Sigmoid colon (tissue), 6 donors: ENCODE measurements at regions not wholly inside any gene's neighbourhood (a gene's known extent, or its start where the extent isn't known, plus 50 kb on each side); places are given as distances from the start of the nearest gene placed in this dataset.
A peak's percentile ranks its signal among the peaks of the same experiment; 100 is the strongest.

Source experiments
- DNase-seq: peaks from one replicate; pipeline ENCODE4 v3.0.0-alpha.2; 2019
- H3K27ac ChIP-seq, 4 donors: fragments of 200-600 bp; sonication (generic); one replicate each; pipeline ENCODE4 v1.5.1; 2016 to 2019; ENCODE audit warnings: mild to moderate bottlenecking in 1 of 4
- H3K27me3 ChIP-seq, 3 donors: fragments of 200-600 bp; sonication (generic); one replicate each; pipeline ENCODE4 v1.5.1; 2019; ENCODE audit warnings: mild to moderate bottlenecking in 1 of 3
- H3K36me3 ChIP-seq, 4 donors: fragments of 200-600 bp; sonication (generic); one replicate each; pipeline ENCODE4 v1.5.1; 2016 to 2019
- H3K4me1 ChIP-seq, 4 donors: fragments of 200-600 bp; sonication (generic); one replicate each; pipeline ENCODE4 v1.5.1; 2017 to 2019
- H3K4me3 ChIP-seq, 4 donors: fragments of 200-600 bp; sonication (generic); one replicate each; pipeline ENCODE4 v1.5.1; 2017 to 2019; ENCODE audit warnings: mild to moderate bottlenecking in 2 of 4, moderate library complexity in 1 of 4
- H3K9me3 ChIP-seq, 4 donors: fragments of 200-600 bp in 3 of 4; sonication (generic) in 3 of 4; one replicate each; pipeline versions ENCODE4 v1.5.1 to v1.6.1; 2013 to 2019
- EP300 ChIP-seq, 4 donors: sonication (generic); formaldehyde crosslinking; IDR thresholded peaks; one replicate each; pipeline ENCODE4 v1.6.1; 2017; ENCODE audit warnings: antibody characterized with exemption in 4 of 4
- POLR2A ChIP-seq, 2 donors: fragments of 450-650 bp; IDR thresholded peaks; one replicate each; pipeline ENCODE4 v1.6.1; 2016; ENCODE audit warnings: antibody characterized with exemption in 2 of 2, mild to moderate bottlenecking in 2 of 2, moderate library complexity in 2 of 2
- POLR2AphosphoS5 ChIP-seq, 4 donors: sonication (generic); formaldehyde crosslinking; IDR thresholded peaks; one replicate each; pipeline ENCODE4 v1.6.1; 2017; ENCODE audit warnings: antibody characterized with exemption in 4 of 4
- WGBS, 2 donors: extraction: QIAGEN DNeasy Blood & Tissue Kit; methylation state at CpG; one replicate each; pipeline ENCODE4 v1.1.7; 2013; 5-methylcytosine and 5-hydroxymethylcytosine counted together
- intact Hi-C: fragments of 100-400 bp; cut with DNase I; formaldehyde crosslinking; loops from one replicate; pipeline ENCODE4 v1.15.1; 2023
- TF ChIP-seq, protein P1 (sequence below), 4 experiments: fragments of 450-650 bp in 3 of 4; fragments of 200-600 bp in 1 of 4; IDR thresholded peaks; one replicate each; pipeline ENCODE4 v1.5.1; 2016 to 2019; ENCODE audit warnings: antibody characterized with exemption in 4 of 4, mild to moderate bottlenecking in 3 of 4, moderate library complexity in 2 of 4
- donor health status: healthy with polysubstance abuse.
- donor health status: healthy.

DNA sequence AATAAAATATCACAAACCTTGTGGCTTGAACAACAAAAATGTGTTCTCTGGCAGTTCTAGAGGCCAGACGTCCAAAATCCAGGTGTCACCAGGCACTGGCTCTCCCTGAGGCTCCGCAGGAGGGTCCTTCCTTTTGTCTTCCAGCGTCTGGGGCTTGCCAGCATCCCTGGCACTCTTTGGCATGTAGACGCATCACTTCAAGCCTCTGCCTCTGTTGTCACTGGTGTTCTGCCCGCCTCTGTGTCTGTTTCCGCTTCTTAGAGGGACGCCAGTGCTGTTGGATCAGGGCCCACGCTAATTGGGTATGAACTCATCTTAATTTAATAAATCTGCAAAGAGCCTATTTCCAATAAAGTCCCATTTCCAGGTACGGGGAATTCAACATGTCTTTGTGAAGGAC lies 273.7 kb upstream of the C1orf174 start:
- H3K4me1 ChIP-seq, result no peaks in the 10 kb centered on the region
- no peak overlapping the region for H3K4me3 ChIP-seq
- H3K27ac ChIP-seq, result no peak overlapping the region
- H3K9me3 ChIP-seq, result no peaks in the 10 kb centered on the region
- intact Hi-C loops, result no loop called here
- TF ChIP-seq POLR2A (IDR thresholded peaks at IDR 0.05), result no peak
- 75 to 77% methylated on average over 9 of the region's 9 CpGs for WGBS, 2 donors
- H3K36me3 ChIP-seq, result no peaks in the 10 kb centered on the region
- peak; percentile 24 for DNase-seq
- peaks cover 0 to 14% (median 0%) of the 10 kb centered on the region in 3 donors for H3K27me3 ChIP-seq

DNA sequence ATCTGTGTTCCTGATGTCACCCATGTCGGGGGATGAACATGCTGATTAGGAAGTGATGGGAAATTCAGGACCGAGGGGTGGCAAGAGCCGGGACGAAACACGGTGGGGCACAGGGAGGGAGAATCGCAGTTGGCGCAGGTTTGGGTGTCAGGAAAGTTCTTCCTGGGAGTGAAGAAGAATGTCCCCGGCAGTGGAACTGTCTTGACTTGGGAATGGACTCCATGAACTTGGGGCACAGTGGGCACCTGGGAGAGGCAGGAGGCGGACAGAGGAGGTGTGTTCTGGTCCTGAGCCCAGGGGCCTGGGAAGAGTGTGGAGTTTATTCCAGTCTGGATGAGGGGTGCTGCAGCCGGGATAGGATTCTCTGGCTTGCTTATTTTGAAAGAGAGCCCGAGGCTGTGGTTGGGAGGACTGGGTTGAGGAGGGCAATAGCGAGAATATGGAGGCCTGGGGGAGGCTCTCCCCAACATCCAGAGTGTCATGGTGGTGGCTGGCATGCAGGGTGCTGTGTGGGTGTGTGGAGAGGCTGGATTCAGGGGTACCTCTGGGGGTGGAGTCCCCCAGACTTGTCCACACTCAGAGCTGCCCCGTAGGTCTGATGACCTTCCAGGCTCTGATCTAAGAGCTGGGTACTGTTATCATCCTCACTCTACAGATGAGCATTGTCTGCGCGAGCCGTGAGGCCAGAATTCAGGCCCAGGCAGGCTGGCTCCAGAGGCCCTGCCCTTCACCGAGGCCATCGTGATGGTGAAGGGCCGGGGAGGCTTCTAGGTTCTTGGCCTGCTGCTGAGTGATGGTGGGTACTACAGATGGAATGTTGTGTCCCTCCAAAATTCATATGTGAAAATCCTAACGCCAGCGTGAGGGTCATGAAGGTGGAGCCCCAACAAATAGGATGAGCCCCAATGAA lies 274.5 kb upstream of the C1orf174 start:
- intact Hi-C loops, result no loop called here
- Histone ChIP-seq H3K4me3 (no peak overlapping the region), H3K36me3 (no peaks in the 10 kb centered on the region), H3K9me3 (no peaks in the 10 kb centered on the region), H3K4me1 (no peaks in the 10 kb centered on the region), H3K27ac (no peak overlapping the region), H3K27me3 (peaks cover 0 to 14% (median 0%) of the 10 kb centered on the region in 3 donors)
- DNase-seq, result peak; percentile 54
- TF ChIP-seq POLR2A (IDR thresholded peaks at IDR 0.05) (no peak), EP300 (IDR thresholded peaks at IDR 0.05) (no peak), POLR2AphosphoS5 (IDR thresholded peaks at IDR 0.05) (no peak)
- TF ChIP-seq, protein P1, sequence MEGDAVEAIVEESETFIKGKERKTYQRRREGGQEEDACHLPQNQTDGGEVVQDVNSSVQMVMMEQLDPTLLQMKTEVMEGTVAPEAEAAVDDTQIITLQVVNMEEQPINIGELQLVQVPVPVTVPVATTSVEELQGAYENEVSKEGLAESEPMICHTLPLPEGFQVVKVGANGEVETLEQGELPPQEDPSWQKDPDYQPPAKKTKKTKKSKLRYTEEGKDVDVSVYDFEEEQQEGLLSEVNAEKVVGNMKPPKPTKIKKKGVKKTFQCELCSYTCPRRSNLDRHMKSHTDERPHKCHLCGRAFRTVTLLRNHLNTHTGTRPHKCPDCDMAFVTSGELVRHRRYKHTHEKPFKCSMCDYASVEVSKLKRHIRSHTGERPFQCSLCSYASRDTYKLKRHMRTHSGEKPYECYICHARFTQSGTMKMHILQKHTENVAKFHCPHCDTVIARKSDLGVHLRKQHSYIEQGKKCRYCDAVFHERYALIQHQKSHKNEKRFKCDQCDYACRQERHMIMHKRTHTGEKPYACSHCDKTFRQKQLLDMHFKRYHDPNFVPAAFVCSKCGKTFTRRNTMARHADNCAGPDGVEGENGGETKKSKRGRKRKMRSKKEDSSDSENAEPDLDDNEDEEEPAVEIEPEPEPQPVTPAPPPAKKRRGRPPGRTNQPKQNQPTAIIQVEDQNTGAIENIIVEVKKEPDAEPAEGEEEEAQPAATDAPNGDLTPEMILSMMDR (IDR thresholded peaks at IDR 0.05), result no peak
- 85 to 92% methylated on average over 21 of the region's 21 CpGs for WGBS, 2 donors

DNA sequence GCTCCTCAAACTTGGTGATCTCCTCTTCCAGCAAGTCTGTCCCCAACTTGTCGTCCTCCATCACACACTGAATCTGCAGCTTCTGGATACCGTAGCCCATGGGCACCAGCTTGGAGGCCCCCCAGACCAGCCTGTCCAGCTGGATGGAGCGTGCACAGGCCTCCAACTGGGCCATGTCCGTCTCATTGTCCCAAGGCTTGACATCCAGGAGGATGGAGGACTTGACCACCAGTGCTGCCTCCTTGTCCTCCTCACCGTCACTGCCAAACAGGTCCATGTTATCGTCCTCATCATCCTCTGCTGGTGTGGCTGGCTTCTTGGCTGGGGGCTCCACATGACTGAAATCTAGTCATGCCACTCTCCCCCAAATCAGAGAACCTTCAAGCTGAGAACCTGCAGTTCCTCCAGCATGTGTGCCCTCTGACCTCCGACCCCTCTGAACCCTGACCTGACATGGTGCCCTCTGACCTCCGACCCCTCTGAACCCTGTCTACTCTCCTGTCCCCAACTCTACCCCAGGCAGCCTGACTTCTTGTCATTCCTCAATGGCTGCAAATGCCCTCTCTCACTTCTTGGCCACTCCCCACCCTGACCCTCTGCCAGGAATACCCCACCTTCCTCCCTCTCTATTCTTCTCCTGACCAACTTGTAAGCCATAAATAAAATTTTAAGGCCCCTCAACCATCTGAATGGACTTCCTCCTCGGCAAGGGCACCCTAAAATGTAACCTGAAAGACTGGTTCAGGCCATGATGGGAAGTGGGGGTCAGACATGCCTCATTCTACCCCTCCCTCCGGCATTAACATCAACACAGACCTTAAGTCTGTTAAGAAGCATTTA lies 275.7 kb upstream of the C1orf174 start:
- no peak overlapping the region for H3K4me3 ChIP-seq
- H3K27me3 ChIP-seq, result peaks cover 0 to 14% (median 0%) of the 10 kb centered on the region in 3 donors
- H3K27ac ChIP-seq, result no peak overlapping the region
- no peaks in the 10 kb centered on the region for H3K9me3 ChIP-seq
- peak; percentile 40 for DNase-seq
- H3K4me1 ChIP-seq, result no peaks in the 10 kb centered on the region
- 77 to 83% methylated on average over 10 of the region's 10 CpGs for WGBS, 2 donors
- H3K36me3 ChIP-seq, result no peaks in the 10 kb centered on the region
- no peak for TF ChIP-seq POLR2AphosphoS5 (IDR thresholded peaks at IDR 0.05)
- intact Hi-C loops, result no loop called here

DNA sequence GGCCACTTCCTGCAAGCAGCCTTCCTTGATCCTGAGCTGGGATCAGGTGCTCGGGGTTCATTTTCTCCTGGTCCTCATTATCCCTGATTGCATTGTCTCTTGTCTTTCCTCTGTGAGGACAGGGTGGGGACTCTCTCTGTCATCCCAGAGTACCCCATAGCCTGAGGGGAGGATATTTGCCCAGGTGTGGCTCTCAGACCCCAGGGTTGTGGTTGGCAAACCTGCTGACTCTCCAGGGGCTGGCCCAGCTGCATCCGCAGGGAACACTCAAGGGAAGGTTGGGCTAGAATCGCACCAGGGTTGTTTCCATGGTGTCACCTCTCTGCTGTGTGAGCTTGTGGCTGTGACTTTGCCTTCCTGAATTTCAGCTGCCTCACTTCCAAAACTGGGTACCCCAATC lies 276.8 kb upstream of the C1orf174 start:
- TF ChIP-seq, protein P1 (IDR thresholded peaks at IDR 0.05), result no peak
- TF ChIP-seq POLR2A (IDR thresholded peaks at IDR 0.05), result no peak
- no peak for TF ChIP-seq EP300 (IDR thresholded peaks at IDR 0.05)
- TF ChIP-seq POLR2AphosphoS5 (IDR thresholded peaks at IDR 0.05), result no peak
- intact Hi-C loops, result no loop called here
- DNase-seq, result no peak
- Histone ChIP-seq H3K27me3 (peaks cover 0 to 14% (median 0%) of the 10 kb centered on the region in 3 donors), H3K4me3 (no peak overlapping the region), H3K9me3 (no peaks in the 10 kb centered on the region), H3K27ac (no peak overlapping the region), H3K36me3 (no peaks in the 10 kb centered on the region), H3K4me1 (no peaks in the 10 kb centered on the region)
- 88 to 90% methylated on average over 3 of the region's 3 CpGs for WGBS, 2 donors

DNA sequence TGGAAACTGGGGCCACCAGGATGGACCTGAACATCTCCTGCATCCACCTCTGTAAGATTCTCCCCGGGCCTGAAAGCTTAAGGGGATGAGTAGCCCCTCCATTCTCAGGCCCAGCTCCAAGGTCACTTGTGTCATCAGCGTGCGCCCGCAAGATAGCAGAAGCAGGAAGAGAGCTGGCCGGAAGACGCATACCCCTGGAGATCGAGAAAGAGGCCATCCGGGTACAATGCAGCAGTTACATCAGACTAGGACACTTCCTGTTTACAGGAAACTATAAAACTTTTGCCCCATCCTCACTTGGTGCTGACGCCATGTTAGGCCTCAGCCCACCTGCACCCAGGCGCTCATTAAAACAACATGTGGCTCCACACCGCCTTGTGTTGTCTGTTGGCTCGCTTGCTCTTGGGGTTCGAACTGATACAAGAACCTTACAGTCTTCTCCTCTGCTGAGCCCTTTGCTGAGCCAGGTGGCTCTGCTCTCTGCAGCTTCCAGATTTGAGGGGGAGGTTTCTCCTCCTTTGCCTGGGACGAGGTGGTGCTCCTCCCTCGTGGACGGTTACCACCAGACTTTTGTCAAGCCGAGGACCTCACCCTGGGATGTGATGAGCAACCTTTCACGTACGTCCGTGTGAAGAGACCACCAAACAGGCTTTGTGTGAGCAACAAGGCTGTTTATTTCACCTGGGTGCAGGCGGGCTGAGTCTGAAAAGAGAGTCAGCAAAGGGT lies 277.5 kb upstream of the C1orf174 start:
- H3K9me3 ChIP-seq, result no peaks in the 10 kb centered on the region
- WGBS, 2 donors, result 82 to 83% methylated on average over 21 of the region's 21 CpGs
- peaks cover 0 to 7% (median 0%) of the 10 kb centered on the region in 3 donors for H3K27me3 ChIP-seq
- no peak overlapping the region for H3K4me3 ChIP-seq
- no peaks in the 10 kb centered on the region for H3K36me3 ChIP-seq
- no peaks in the 10 kb centered on the region for H3K4me1 ChIP-seq
- TF ChIP-seq POLR2AphosphoS5 (IDR thresholded peaks at IDR 0.05), result no peak
- TF ChIP-seq EP300 (IDR thresholded peaks at IDR 0.05), result no peak
- TF ChIP-seq POLR2A (IDR thresholded peaks at IDR 0.05), result no peak
- TF ChIP-seq, protein P1 (IDR thresholded peaks at IDR 0.05), result no peak
- intact Hi-C loops, result no loop called here
- H3K27ac ChIP-seq, result no peak overlapping the region
- peak; percentile 32 for DNase-seq
